HL-60 (cell line): ENCODE measurements at regions not wholly inside any gene's neighbourhood (a gene's known extent, or its start where the extent isn't known, plus 50 kb on each side); places are given as distances from the start of the nearest gene placed in this dataset.

Experiments used
- DNase-seq, 2 experiments: peaks; one replicate each; pipeline ENCODE4 v3.0.0-alpha.2; 2010 to 2020; ENCODE audit warnings: low read depth in 1 of 2, low spot score in 1 of 2
- H3K27ac ChIP-seq: fragments of 250-450 bp; sonication (Bioruptor Pico); replicated peaks from 2 replicates; pipeline ENCODE4 v1.5.1; 2020; ENCODE audit warnings: mild to moderate bottlenecking, moderate library complexity
- H3K27me3 ChIP-seq: fragments of 250-450 bp; sonication (Bioruptor Pico); 2 replicates; pipeline ENCODE4 v1.5.1; 2021; ENCODE audit warnings: mild to moderate bottlenecking, moderate library complexity; ENCODE audit not compliant: insufficient read depth, poor library complexity, severe bottlenecking
- H3K4me3 ChIP-seq: replicated peaks from 2 replicates; pipeline ENCODE4 v1.5.1; 2011; ENCODE audit warnings: mild to moderate bottlenecking, control low read depth, low read length; ENCODE audit not compliant: insufficient read depth
- GABPA ChIP-seq: IDR thresholded peaks from 2 replicates; pipeline ENCODE4 v1.6.1; 2012; ENCODE audit warnings: low read depth
- POLR2AphosphoS5 ChIP-seq: IDR thresholded peaks from 2 replicates; pipeline ENCODE4 v1.6.1; 2012; ENCODE audit warnings: low read depth
- SPI1 ChIP-seq: IDR thresholded peaks from 2 replicates; pipeline ENCODE4 v1.6.1; 2012; ENCODE audit warnings: low read depth, mild to moderate bottlenecking, borderline replicate concordance
- TF ChIP-seq, protein P1 (sequence below): IDR thresholded peaks from 2 replicates; pipeline ENCODE4 v1.6.1; 2012; ENCODE audit warnings: low read depth; ENCODE audit not compliant: insufficient replicate concordance
- TF ChIP-seq, protein P2 (sequence below): IDR thresholded peaks from one replicate; pipeline ENCODE4 v1.5.1; 2011; ENCODE audit warnings: low read length, control low read depth, inconsistent platforms; ENCODE audit not compliant: insufficient read depth

DNA sequence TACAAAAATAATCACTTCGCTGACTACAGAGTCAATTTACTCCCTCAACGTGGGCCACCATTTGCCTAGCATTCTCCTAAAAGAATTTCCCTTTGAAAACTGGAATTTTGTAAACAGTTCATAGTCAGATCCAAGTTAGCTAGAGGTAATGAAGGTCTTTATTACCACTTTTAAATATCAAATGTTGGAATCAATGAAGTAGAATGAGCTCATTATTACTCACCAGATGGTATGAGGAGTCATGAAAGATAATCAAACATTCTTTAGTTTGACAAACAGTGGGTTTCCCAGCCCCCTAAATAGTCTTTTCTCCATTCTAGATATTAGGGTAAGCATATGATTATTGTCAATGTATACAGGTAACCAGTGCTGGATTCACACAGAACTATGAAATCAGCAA, 455.7 kb upstream of the THBS1 start:
- peaks cover 4% of the 10 kb centered on the region for H3K27me3 ChIP-seq
- TF ChIP-seq GABPA = no peak
- no peak for TF ChIP-seq POLR2AphosphoS5
- TF ChIP-seq, protein P1, sequence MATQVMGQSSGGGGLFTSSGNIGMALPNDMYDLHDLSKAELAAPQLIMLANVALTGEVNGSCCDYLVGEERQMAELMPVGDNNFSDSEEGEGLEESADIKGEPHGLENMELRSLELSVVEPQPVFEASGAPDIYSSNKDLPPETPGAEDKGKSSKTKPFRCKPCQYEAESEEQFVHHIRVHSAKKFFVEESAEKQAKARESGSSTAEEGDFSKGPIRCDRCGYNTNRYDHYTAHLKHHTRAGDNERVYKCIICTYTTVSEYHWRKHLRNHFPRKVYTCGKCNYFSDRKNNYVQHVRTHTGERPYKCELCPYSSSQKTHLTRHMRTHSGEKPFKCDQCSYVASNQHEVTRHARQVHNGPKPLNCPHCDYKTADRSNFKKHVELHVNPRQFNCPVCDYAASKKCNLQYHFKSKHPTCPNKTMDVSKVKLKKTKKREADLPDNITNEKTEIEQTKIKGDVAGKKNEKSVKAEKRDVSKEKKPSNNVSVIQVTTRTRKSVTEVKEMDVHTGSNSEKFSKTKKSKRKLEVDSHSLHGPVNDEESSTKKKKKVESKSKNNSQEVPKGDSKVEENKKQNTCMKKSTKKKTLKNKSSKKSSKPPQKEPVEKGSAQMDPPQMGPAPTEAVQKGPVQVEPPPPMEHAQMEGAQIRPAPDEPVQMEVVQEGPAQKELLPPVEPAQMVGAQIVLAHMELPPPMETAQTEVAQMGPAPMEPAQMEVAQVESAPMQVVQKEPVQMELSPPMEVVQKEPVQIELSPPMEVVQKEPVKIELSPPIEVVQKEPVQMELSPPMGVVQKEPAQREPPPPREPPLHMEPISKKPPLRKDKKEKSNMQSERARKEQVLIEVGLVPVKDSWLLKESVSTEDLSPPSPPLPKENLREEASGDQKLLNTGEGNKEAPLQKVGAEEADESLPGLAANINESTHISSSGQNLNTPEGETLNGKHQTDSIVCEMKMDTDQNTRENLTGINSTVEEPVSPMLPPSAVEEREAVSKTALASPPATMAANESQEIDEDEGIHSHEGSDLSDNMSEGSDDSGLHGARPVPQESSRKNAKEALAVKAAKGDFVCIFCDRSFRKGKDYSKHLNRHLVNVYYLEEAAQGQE = no peak
- TF ChIP-seq, protein P2, sequence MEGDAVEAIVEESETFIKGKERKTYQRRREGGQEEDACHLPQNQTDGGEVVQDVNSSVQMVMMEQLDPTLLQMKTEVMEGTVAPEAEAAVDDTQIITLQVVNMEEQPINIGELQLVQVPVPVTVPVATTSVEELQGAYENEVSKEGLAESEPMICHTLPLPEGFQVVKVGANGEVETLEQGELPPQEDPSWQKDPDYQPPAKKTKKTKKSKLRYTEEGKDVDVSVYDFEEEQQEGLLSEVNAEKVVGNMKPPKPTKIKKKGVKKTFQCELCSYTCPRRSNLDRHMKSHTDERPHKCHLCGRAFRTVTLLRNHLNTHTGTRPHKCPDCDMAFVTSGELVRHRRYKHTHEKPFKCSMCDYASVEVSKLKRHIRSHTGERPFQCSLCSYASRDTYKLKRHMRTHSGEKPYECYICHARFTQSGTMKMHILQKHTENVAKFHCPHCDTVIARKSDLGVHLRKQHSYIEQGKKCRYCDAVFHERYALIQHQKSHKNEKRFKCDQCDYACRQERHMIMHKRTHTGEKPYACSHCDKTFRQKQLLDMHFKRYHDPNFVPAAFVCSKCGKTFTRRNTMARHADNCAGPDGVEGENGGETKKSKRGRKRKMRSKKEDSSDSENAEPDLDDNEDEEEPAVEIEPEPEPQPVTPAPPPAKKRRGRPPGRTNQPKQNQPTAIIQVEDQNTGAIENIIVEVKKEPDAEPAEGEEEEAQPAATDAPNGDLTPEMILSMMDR = no peak
- no peak for TF ChIP-seq SPI1
- no peak for DNase-seq
- no peak overlapping the region for H3K4me3 ChIP-seq
- H3K27ac ChIP-seq = no peak overlapping the region

DNA sequence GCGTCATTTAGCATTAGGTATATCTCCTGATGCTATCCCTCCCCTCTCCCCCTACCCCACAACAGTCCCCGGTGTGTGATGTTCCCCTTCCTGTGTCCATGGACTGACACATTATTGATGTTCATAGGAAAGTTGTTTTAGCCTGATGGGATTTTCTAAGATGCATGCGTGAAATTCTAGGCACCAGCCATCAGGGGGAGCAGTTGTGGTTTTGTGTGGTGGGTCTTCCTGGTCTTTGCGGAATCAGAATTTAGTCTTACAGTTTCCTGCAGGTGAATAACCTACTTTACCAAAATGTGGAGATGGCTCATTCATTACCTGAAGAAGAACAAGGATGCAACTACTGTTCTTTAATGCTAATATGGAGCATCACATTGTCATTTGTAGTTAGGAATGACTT, 455.0 kb upstream of the THBS1 start:
- no peak for TF ChIP-seq GABPA
- TF ChIP-seq, protein P2 = peak; percentile 73
- H3K4me3 ChIP-seq = no peak overlapping the region
- H3K27me3 ChIP-seq = peaks cover 3% of the 10 kb centered on the region
- DNase-seq = peak in 1 of 2 experiments; percentile 21
- H3K27ac ChIP-seq = no peak overlapping the region

DNA sequence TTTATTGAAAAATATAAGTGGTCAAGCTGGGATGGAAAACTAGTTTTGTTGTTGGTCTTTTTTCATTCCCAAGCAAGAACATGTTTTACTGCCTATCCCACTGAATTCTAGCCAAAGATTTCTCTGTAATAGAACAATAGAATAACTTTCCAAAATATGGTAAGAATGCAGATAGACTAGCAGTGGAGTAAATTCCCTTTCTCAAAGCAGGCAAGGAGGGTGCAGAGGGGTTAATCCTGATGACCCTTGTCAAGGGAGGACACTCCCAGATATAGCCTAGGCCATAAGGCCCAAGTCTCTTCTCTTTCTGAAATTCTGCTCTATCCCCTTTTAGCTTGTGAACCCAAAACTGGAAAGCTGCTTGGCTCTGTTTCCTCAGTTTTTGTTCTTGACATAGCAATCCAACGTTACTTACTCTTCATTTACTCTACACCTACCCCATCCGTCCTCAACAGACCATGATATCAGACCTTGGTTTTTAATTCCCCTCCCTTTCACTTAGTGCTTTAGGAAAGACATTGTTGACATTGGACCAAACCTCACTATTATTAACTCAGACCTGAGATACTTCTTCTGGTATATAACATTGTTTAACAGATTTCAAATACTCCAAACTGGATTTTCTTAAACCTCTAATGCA, 453.6 kb upstream of the THBS1 start:
- Histone ChIP-seq H3K4me3 (no peak overlapping the region), H3K27me3 (peaks cover 3% of the 10 kb centered on the region), H3K27ac (no peak overlapping the region)
- no peak for DNase-seq
- TF ChIP-seq, protein P2 = no peak
- no peak for TF ChIP-seq GABPA
- no peak for TF ChIP-seq POLR2AphosphoS5
- TF ChIP-seq SPI1 = no peak
- TF ChIP-seq, protein P1 = no peak
